Neuron (in vitro differentiated cells): ENCODE measurements at regions not wholly inside any gene's neighbourhood (a gene's known extent, or its start where the extent isn't known, plus 50 kb on each side); places are given as distances from the start of the nearest gene placed in this dataset.

Source experiments
- H2AFZ ChIP-seq: one replicate; pipeline ENCODE4 v1.6.1; 2013; ENCODE audit warnings: low read depth, mild to moderate bottlenecking, inconsistent platforms, low read length, moderate library complexity
- H3K27me3 ChIP-seq: one replicate; pipeline ENCODE4 v1.6.1; 2013; ENCODE audit warnings: low read length; ENCODE audit not compliant: insufficient read depth
- H3K36me3 ChIP-seq: one replicate; pipeline ENCODE4 v1.6.1; 2013; ENCODE audit warnings: low read length; ENCODE audit not compliant: insufficient read depth
- H3K4me1 ChIP-seq: one replicate; pipeline ENCODE4 v1.6.1; 2013; ENCODE audit warnings: low read length; ENCODE audit not compliant: insufficient read depth
- H3K4me3 ChIP-seq: 2 replicates; pipeline ENCODE4 v1.5.1; 2013; ENCODE audit warnings: mild to moderate bottlenecking, low read length, moderate library complexity
- H3K9me3 ChIP-seq: one replicate; pipeline ENCODE4 v1.6.1; 2013; ENCODE audit warnings: low read length

DNA sequence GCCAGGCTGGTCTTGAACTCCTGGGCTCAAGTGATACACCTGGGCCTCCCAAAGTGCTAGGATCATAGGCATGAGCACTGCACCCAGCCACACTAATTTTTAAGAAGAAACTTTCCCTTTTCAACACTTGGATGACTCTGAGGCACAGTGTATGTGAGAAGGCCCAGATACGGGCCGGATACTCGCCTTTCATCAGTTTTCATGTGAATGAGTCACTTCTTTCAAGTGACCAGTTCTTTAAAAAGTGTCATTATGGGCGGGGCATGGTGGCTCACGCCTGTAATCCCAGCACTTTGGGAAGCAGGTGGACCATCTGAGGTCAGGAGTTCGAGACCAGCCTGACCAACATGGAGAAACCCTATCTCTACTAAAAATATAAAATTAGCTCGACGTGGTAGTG is 120.8 kb downstream of the CTTN start:
- H3K4me3 ChIP-seq, result no peak overlapping the region
- H3K4me1 ChIP-seq, result peaks cover 29% of the 10 kb centered on the region
- H3K9me3 ChIP-seq, result no peaks in the 10 kb centered on the region
- H3K36me3 ChIP-seq, result no peaks in the 10 kb centered on the region
- no peaks in the 10 kb centered on the region for H3K27me3 ChIP-seq
- H2AFZ ChIP-seq, result no peak overlapping the region

DNA sequence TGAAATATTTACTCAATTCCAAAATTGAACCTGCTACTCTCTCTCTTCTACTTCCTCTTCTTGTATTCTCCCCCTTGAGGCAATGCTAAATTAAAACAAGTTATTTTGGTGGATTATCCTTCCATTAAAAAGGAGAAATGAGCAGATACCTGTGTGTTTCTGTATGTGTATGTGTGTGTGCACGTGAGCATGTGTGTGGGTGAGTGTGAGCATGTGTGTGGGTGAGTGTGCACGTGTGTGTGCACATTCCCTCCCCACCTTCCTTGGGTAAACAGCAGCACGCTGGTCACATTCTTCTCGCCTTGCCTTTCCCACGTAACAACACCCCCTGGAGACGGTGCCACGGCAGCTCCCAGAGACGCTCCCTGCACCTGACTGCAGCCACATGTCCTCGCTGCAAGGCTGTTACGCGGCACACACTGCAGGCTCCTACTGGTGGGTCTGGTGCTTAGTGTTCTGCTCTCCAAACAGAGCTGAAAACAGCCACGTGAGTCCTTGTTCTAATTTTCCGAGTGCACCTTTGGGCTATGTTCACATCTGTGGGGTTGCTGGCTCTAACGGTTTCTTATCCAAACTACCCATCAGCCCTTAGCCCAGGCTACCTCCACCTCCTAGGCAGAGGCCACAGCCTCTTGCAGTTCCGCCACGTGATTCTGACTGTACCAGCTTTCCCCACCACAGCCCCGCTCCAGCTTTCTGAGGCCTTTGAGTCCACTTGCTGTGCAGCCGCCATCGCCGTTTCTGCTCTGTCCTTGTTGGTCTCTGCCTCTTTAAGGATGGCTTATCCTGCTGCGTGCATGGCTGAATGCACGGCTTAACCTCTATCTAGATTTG is 123.4 kb downstream of the CTTN start:
- Histone ChIP-seq H3K4me3 (peak overlapping the region; percentile 42), H3K4me1 (peaks cover 52% of the 10 kb centered on the region)

DNA sequence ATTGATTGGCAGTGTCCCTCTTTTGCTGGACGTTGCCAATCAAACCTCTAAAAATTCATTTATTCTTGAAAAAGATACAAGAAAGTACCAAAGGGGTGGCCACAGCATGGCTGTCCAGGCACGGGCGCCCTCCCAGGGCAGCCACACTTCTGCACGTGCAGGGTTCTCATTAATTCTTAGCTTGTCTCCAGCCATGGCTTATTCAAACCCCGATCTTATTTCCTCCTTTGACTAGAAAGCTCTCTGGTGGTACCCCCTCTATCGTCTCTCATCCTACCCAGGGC is 123.9 kb downstream of the CTTN start:
- H3K4me1 ChIP-seq, result peaks cover 58% of the 10 kb centered on the region

More for the DNA sequence above, 123.4 kb downstream of the CTTN start:
- Histone ChIP-seq H3K27me3 (no peaks in the 10 kb centered on the region), H3K9me3 (no peaks in the 10 kb centered on the region), H2AFZ (peak overlapping the region; percentile 27), H3K36me3 (no peaks in the 10 kb centered on the region)

DNA sequence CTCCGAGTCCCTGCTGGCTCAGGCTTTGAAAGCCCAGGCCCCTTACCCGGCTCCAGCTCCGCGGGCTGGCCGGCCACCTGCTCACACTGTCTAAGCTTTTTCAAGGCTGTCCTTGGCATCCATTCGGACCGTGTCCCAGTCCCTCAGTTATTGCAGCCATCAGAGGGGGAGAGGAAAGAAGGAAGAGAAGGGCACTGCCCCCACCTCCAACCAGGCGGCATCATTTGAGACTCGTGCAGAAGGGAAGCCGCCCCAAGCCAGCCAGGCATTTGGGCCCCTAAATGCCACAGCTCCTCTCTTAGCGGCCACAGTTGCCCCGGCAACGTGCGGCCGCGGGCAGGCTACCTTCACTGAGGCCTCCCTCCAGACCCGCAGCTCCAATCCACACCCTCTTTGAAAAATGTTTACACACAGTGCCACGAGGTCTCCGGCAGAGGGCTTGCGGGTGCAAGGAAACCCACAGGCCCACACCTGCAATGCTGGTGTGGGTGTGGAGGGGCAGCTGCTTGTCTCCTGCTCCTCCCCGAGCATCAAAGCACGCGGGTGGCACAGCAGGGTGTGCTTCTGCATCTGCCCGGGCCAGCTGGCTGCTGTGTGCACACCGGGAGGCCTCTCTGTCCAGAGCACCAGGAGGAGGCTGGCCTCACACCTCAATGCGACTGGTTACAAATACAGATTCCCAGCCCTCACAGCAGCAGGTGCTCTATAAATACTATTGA is 124.4 kb downstream of the CTTN start:
- Histone ChIP-seq H3K36me3 (no peaks in the 10 kb centered on the region), H3K27me3 (no peaks in the 10 kb centered on the region), H3K9me3 (no peaks in the 10 kb centered on the region), H3K4me3 (peak overlapping the region; percentile 42), H3K4me1 (peaks cover 58% of the 10 kb centered on the region), H2AFZ (no peak overlapping the region)

More for the DNA sequence above, 123.9 kb downstream of the CTTN start:
- Histone ChIP-seq H3K9me3 (no peaks in the 10 kb centered on the region), H3K36me3 (no peaks in the 10 kb centered on the region), H3K27me3 (no peaks in the 10 kb centered on the region), H2AFZ (peak overlapping the region; percentile 27), H3K4me3 (peak overlapping the region; percentile 42)

DNA sequence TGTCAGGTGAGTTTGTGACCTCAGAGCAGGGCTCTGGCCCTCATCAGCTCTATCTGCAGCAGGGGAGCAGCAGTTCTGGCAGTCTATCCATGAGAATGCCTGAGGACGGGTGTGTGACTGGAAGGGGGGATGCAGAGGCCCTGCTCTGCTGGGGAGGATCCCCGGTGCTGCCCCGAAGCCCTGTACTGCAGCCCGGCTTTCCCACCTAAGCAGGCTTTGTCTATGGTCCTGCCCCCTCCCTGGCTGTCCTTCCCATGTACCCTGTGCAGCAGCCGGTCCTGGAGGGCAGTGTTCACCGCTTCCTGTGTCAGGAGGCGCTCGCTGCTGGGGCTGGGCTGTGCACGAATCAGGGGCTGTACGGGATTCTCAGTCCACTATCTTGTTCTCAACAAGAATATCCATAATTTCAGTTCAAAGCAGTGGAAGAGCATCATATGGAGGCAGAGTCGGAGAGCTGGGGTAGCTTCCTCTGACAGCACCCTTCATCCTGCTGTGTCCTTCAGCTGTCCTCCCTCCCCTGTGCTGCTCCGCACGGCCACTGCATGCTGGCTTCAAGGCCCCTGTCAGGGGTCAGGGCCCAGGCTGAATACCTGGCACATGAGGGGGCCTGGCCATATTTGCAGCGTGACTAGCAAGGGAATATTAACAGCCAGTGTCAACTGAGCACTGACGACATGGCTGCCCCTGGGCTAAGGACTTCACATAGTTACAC is 125.2 kb downstream of the CTTN start:
- H3K27me3 ChIP-seq, result no peaks in the 10 kb centered on the region

DNA sequence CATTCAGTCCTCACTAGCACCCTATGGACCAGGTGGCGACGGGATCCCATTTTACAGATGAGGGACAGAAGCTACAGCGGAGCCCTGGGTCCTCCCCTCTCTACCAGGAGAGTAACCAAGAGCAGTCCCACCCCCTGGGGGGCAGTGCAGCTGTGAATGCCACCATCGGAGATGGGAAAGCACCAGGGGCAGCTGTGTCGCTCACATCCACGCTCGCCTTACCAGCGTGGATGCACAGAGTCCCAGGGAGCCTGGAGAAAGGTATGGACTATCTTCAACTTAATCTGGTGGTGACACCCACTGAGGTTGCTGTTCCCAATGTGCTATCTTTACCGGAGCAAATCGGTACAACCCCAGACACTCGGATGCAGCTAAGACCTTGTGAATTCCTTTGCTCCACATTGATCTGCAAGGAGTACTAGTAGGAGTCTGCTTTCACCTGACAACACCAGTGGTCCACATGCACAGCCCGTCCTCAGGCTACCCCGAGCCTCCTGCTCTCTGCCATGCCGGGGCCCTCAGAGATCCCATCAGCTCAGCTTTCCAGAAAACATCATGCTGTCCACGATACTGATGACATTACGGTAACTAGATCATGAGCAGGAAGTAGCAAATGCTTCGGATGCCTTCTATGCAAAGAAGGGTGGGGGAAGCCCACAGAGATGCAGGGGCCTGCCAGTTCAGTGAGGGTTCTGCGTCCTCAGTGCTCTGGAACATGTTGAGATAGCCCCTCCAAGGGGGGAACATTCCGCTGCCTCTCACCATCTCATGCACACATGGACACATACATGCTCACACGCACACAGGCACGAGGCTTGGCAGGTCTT is 126.0 kb downstream of the CTTN start:
- no peaks in the 10 kb centered on the region for H3K9me3 ChIP-seq
- peaks cover 58% of the 10 kb centered on the region for H3K4me1 ChIP-seq

More for the DNA sequence above, 125.2 kb downstream of the CTTN start:
- peaks cover 58% of the 10 kb centered on the region for H3K4me1 ChIP-seq
- no peaks in the 10 kb centered on the region for H3K36me3 ChIP-seq
- peak overlapping the region; percentile 42 for H3K4me3 ChIP-seq
- H2AFZ ChIP-seq, result no peak overlapping the region
- H3K9me3 ChIP-seq, result no peaks in the 10 kb centered on the region

DNA sequence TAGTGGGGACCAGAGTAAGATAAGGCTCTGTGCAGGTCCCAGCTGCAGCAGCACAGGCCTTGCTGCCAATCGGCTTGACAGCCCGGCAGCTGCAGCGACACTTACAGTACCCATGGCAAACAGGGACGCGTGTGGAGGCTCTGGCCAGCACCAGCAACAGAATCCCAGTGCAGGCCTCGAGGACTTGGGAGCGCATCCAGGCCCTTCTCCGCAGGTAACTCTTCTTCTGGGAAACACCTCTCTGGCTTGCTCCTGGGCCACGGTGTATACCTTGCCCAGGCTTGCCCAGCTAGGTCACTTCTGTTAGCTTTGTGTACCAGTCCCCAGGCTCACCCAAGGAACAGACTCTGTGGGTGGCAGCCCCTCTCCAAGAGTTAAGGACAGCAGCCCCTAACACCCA is 126.7 kb downstream of the CTTN start:
- no peak overlapping the region for H2AFZ ChIP-seq
- H3K4me1 ChIP-seq, result peaks cover 58% of the 10 kb centered on the region
- H3K4me3 ChIP-seq, result no peak overlapping the region
- H3K27me3 ChIP-seq, result no peaks in the 10 kb centered on the region
- peaks cover 2% of the 10 kb centered on the region for H3K9me3 ChIP-seq
- no peaks in the 10 kb centered on the region for H3K36me3 ChIP-seq

More for the DNA sequence above, 126.0 kb downstream of the CTTN start:
- no peak overlapping the region for H3K4me3 ChIP-seq
- H3K27me3 ChIP-seq, result no peaks in the 10 kb centered on the region
- H3K36me3 ChIP-seq, result no peaks in the 10 kb centered on the region
- H2AFZ ChIP-seq, result no peak overlapping the region

DNA sequence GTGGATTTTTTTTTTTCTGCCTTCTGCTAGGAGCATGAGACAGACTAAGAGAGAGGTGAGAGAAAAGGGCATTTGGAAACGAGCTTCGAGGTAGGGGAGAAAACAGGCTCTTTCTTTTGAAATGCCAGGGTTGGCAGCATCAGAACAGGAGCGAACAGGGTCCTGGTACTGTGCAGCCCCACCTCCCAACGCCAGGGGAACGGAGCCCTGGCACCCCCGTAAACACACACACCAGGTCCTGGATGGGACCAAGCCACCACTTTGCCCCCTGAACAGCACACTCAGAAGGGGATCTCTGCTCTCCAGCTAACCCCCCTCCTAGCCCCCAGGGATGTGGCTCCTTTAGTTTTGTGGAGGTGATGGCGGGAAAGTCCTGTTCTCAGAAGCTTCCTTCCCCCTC is 127.1 kb downstream of the CTTN start:
- Histone ChIP-seq H2AFZ (no peak overlapping the region), H3K4me1 (peaks cover 58% of the 10 kb centered on the region), H3K27me3 (no peaks in the 10 kb centered on the region)

DNA sequence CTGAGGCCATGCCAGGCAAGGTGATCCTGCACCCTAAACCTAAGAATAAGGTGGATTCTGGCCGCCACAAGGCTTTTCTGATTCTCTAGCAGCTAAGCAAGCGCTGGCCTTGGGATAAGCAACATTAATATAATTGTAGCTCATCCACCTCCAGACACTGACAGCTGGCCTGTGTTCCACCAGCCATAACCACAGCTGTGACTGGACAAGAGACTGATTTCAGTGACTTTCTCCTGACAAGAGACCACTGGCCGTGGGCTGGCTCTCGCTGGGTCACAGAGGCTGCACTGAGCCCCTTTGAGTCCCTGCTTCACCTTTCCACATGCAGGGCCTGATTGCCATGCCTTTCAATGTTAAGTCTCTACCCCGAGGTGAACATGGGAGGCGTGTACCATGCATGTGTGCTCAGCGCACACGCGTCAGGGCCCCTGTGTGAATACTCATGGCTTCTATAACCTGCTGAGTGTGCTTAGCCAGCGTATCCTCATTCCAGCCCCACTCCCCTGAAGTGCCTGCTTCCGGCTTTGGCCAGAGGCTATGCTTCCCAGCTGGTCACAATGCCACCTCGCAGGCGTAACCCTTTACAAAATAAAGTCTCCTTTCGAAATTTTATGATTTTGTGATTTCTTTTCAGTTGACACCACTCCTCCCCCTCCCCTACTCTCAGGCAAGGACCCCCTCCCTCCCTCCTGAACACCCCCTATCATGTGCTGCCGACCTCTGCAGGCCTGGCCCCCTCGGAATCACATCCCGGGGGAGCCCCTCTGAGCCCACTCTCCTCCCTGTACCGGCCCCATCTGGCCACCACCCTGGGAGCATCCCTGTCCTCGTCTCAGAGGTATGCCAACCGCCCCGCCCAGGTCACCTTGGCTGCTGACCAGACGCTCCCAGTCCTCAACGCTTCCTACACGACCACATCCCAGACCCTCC is 128.1 kb downstream of the CTTN start:
- Histone ChIP-seq H3K4me1 (peaks cover 58% of the 10 kb centered on the region), H3K9me3 (peaks cover 2% of the 10 kb centered on the region), H3K27me3 (no peaks in the 10 kb centered on the region), H3K4me3 (no peak overlapping the region), H2AFZ (no peak overlapping the region), H3K36me3 (no peaks in the 10 kb centered on the region)

More for the DNA sequence above, 127.1 kb downstream of the CTTN start:
- Histone ChIP-seq H3K9me3 (peaks cover 2% of the 10 kb centered on the region), H3K36me3 (no peaks in the 10 kb centered on the region), H3K4me3 (no peak overlapping the region)

DNA sequence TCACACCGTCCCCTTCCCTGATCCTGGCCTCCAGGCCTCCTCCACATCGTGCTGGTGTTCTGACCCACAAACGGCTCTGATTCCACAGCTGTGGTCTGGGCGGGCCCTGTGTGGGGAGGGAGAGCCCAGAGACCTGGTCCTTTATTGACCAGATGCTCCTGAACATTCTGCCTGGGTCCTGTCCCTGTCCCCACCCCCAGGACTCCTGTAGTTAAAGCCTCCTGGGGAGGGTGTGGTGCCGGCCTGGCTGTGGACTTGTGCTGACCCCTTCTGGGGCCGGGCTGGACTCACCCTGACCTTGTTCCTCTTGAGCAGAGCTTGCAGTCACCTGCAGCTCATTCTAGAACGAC is 128.7 kb downstream of the CTTN start:
- Histone ChIP-seq H3K27me3 (no peaks in the 10 kb centered on the region), H3K4me3 (no peak overlapping the region), H2AFZ (no peak overlapping the region), H3K4me1 (peaks cover 58% of the 10 kb centered on the region), H3K36me3 (no peaks in the 10 kb centered on the region), H3K9me3 (peaks cover 2% of the 10 kb centered on the region)

DNA sequence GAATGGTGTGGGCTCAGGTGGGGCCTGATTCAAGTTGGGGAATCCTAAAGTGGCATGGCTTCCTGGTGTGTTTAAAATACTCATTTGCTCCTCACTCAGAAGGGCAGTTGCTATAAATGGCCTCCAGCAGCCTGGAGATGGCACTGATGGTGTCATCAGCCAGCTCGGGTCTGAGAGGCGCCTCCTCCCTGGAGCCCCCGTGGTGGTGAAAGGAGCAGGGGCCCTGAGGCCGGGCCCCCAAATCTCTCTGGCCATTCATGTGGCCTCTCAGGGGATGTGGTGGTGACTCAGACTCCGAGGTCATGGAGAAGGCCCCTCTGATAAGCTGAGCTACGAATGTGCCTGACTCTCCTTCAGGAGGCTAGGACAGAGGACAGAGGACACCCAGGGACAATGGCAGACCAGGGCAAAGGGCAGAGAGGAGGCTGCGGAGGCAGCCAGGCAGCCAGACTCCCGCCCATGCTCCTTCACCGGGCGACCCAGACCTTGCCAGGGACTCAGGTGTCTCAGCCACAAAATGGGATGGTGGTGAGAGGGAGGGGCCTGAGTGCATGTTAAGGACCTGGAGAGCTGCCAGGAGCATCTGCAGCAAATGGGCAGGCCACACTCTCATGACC is 129.2 kb downstream of the CTTN start:
- H2AFZ ChIP-seq, result no peak overlapping the region
- H3K27me3 ChIP-seq, result no peaks in the 10 kb centered on the region
- H3K9me3 ChIP-seq, result peaks cover 2% of the 10 kb centered on the region
- no peaks in the 10 kb centered on the region for H3K36me3 ChIP-seq
- no peak overlapping the region for H3K4me3 ChIP-seq
- H3K4me1 ChIP-seq, result peaks cover 58% of the 10 kb centered on the region
